Neutrophil (primary cell): ENCODE measurements at regions not wholly inside any gene's neighbourhood (a gene's known extent, or its start where the extent isn't known, plus 50 kb on each side); places are given as distances from the start of the nearest gene placed in this dataset.

ENCODE experiments used
- H3K27ac ChIP-seq: fragments of 200-600 bp; sonication (generic); 2 replicates; pipeline ENCODE4 v1.5.1; 2016; ENCODE audit warnings: mild to moderate bottlenecking, moderate library complexity
- H3K27me3 ChIP-seq: fragments of 200-600 bp; sonication (generic); 2 replicates; pipeline ENCODE4 v1.6.0; 2016; ENCODE audit warnings: mild to moderate bottlenecking
- H3K36me3 ChIP-seq: fragments of 200-600 bp; sonication (generic); 2 replicates; pipeline ENCODE4 v1.5.1; 2017
- H3K4me1 ChIP-seq, 2 experiments: fragments of 200-600 bp in 1 of 2; sonication (generic) in 1 of 2; 1 replicate in 1 of 2; 2 replicates in 1 of 2; pipeline versions ENCODE4 v1.5.1 to v1.6.1; 2013 to 2016; ENCODE audit warnings: low read depth in 1 of 2, low read length in 1 of 2, mild to moderate bottlenecking in 1 of 2, moderate library complexity in 1 of 2; ENCODE audit not compliant: control insufficient read depth in 1 of 2, insufficient read depth in 1 of 2
- H3K4me3 ChIP-seq, 2 experiments: fragments of 200-600 bp in 1 of 2; sonication (generic) in 1 of 2; 1 replicate in 1 of 2; 2 replicates in 1 of 2; pipeline ENCODE4 v1.5.1; 2013 to 2016; ENCODE audit warnings: low read depth in 1 of 2, low read length in 1 of 2, mild to moderate bottlenecking in 1 of 2, moderate library complexity in 1 of 2
- H3K9me3 ChIP-seq: fragments of 200-600 bp; sonication (generic); 2 replicates; pipeline ENCODE4 v1.5.1; 2016
- TF ChIP-seq, protein P1 (sequence below): fragments of 200-600 bp; sonication (generic); IDR thresholded peaks from 2 replicates; pipeline ENCODE4 v1.5.1; 2016; ENCODE audit warnings: antibody characterized with exemption

- no peaks in the 10 kb centered on the region for H3K4me1 ChIP-seq
- TF ChIP-seq, protein P1, sequence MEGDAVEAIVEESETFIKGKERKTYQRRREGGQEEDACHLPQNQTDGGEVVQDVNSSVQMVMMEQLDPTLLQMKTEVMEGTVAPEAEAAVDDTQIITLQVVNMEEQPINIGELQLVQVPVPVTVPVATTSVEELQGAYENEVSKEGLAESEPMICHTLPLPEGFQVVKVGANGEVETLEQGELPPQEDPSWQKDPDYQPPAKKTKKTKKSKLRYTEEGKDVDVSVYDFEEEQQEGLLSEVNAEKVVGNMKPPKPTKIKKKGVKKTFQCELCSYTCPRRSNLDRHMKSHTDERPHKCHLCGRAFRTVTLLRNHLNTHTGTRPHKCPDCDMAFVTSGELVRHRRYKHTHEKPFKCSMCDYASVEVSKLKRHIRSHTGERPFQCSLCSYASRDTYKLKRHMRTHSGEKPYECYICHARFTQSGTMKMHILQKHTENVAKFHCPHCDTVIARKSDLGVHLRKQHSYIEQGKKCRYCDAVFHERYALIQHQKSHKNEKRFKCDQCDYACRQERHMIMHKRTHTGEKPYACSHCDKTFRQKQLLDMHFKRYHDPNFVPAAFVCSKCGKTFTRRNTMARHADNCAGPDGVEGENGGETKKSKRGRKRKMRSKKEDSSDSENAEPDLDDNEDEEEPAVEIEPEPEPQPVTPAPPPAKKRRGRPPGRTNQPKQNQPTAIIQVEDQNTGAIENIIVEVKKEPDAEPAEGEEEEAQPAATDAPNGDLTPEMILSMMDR = no peak
- H3K4me3 ChIP-seq = no peak overlapping the region
- H3K27ac ChIP-seq = no peak overlapping the region
- H3K36me3 ChIP-seq = no peaks in the 10 kb centered on the region
- no peaks in the 10 kb centered on the region for H3K9me3 ChIP-seq
- H3K27me3 ChIP-seq = no peaks in the 10 kb centered on the region
Measured at GRCh38 chr3:8197384-8197783, 304.2 kb upstream of the LMCD1 start.

GRCh38 chr3:8198605-8199004 is 303.0 kb upstream of the LMCD1 start:
- Histone ChIP-seq H3K27me3 (no peaks in the 10 kb centered on the region), H3K36me3 (no peaks in the 10 kb centered on the region)
- TF ChIP-seq, protein P1 = no peak

DNA sequence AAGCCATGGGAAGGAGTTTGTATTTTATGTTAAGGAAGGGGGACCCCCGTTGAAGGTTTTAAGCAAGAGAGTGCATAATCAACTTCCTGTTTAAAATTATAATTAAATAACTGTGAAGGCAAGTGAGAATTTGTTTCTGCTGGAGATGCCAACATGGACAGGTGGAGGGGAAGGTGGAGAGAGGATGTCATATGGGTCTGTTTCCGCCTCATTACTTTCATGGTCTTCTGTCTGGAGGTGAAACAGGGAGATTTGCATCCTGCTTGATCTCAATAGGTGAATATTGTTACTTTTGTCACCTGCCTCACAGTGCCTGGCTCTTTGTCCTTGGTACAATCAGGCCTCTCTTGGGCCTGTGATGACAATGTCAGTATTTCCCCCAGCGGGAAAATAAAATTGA is 300.6 kb upstream of the LMCD1 start:
- Histone ChIP-seq H3K4me3 (no peak overlapping the region), H3K27me3 (no peaks in the 10 kb centered on the region), H3K9me3 (no peaks in the 10 kb centered on the region), H3K27ac (no peak overlapping the region), H3K36me3 (no peaks in the 10 kb centered on the region), H3K4me1 (no peaks in the 10 kb centered on the region)
- TF ChIP-seq, protein P1 = no peak

More at GRCh38 chr3:8198605-8199004, 303.0 kb upstream of the LMCD1 start:
- H3K9me3 ChIP-seq = no peaks in the 10 kb centered on the region
- H3K4me3 ChIP-seq = no peak overlapping the region
- H3K4me1 ChIP-seq = no peaks in the 10 kb centered on the region
- no peak overlapping the region for H3K27ac ChIP-seq

- Histone ChIP-seq H3K27me3 (no peaks in the 10 kb centered on the region), H3K36me3 (no peaks in the 10 kb centered on the region), H3K27ac (no peak overlapping the region), H3K4me3 (no peak overlapping the region), H3K9me3 (no peaks in the 10 kb centered on the region), H3K4me1 (no peaks in the 10 kb centered on the region)
- TF ChIP-seq, protein P1 = no peak
Measured at GRCh38 chr3:8201886-8202285, 299.7 kb upstream of the LMCD1 start.

GRCh38 chr3:8204331-8204730 is 297.3 kb upstream of the LMCD1 start:
- Histone ChIP-seq H3K36me3 (no peaks in the 10 kb centered on the region), H3K27me3 (no peaks in the 10 kb centered on the region), H3K9me3 (no peaks in the 10 kb centered on the region), H3K4me3 (no peak overlapping the region), H3K4me1 (no peaks in the 10 kb centered on the region), H3K27ac (no peak overlapping the region)
- TF ChIP-seq, protein P1 = no peak
